Neural progenitor cell (in vitro differentiated cells): ENCODE measurements at regions not wholly inside any gene's neighbourhood (a gene's known extent, or its start where the extent isn't known, plus 50 kb on each side); places are given as distances from the start of the nearest gene placed in this dataset.

Experiments
- CTCF ChIP-seq: fragments of 200-600 bp; sonication (generic); IDR thresholded peaks from 2 replicates; pipeline ENCODE4 v1.5.1; 2017; ENCODE audit warnings: antibody characterized with exemption, mild to moderate bottlenecking
- EZH2 ChIP-seq: fragments of 200-600 bp; sonication (generic); IDR thresholded peaks from 2 replicates; pipeline ENCODE4 v1.6.1; 2017; ENCODE audit warnings: antibody characterized with exemption, mild to moderate bottlenecking, moderate library complexity
- EZH2phosphoT487 ChIP-seq: fragments of 200-600 bp; sonication (generic); IDR thresholded peaks from 2 replicates; pipeline ENCODE4 v1.6.1; 2017; ENCODE audit warnings: antibody characterized with exemption

DNA sequence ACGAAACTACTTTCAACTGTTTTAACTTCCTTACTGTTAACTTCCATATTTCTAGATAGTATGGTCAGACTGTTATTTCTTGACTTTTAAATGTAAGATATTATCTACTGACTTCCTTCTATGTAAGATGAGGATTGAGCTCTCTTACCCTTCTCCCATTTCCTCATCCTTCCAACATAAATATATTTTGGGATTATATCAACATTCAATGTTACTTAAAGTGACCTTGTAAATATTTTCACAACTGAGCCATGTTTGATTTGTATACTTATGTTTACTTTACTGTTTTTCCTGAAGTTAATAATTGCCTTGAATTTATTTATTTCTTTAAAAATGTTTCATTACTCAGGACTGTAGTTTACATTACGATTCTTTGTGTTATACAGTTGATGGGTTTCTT, 148.7 kb downstream of the ZIC5 start:
- no peak for TF ChIP-seq EZH2
- no peak for TF ChIP-seq CTCF
- no peak for TF ChIP-seq EZH2phosphoT487
